GM12872 (cell line): ENCODE measurements at regions not wholly inside any gene's neighbourhood (a gene's known extent, or its start where the extent isn't known, plus 50 kb on each side); places are given as distances from the start of the nearest gene placed in this dataset.

Experiments used
- TF ChIP-seq, protein P1 (sequence below): IDR thresholded peaks from 3 replicates; pipeline ENCODE4 v1.5.1; 2011; ENCODE audit warnings: low read depth, mild to moderate bottlenecking, low read length, moderate library complexity; ENCODE audit not compliant: insufficient read depth

DNA sequence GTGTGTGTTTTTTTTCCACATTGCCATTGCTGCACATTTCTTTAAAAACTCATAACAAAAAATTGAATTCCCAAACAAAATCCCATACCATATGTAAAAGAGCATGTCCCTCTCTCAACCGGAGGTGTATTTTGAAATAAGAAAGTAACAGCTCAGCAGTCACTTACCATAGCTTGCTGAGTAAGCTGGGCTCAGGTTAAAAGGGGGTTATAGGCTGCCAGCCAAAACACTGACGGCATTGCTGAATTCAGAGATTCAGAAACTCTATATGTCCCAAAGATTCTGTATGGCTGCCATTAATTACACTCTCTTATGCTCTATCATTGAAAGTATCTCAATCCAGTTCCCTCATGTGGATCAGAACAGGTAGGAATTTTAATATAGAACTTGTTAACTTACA is 276.0 kb downstream of the FOXG1 start:
- TF ChIP-seq, protein P1, sequence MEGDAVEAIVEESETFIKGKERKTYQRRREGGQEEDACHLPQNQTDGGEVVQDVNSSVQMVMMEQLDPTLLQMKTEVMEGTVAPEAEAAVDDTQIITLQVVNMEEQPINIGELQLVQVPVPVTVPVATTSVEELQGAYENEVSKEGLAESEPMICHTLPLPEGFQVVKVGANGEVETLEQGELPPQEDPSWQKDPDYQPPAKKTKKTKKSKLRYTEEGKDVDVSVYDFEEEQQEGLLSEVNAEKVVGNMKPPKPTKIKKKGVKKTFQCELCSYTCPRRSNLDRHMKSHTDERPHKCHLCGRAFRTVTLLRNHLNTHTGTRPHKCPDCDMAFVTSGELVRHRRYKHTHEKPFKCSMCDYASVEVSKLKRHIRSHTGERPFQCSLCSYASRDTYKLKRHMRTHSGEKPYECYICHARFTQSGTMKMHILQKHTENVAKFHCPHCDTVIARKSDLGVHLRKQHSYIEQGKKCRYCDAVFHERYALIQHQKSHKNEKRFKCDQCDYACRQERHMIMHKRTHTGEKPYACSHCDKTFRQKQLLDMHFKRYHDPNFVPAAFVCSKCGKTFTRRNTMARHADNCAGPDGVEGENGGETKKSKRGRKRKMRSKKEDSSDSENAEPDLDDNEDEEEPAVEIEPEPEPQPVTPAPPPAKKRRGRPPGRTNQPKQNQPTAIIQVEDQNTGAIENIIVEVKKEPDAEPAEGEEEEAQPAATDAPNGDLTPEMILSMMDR = no peak

DNA sequence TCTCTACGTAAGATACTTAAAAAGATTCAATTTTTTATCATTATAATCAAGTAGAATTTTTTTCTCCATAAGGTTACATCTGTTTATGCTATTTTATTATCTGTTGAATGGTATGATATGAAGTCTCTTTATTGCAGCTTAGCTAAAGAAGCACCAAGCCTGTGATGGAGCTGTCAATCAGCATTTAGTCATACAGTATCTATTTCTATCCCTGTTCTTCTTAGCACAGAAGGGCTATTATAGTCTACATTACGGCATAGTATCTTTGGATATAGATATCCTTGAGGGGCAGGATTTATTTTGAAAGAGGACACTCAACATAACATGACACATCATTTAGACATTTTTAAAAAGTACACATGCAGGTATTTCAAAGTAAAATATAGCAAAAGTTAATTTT is 277.1 kb downstream of the FOXG1 start:
- TF ChIP-seq, protein P1 = no peak

DNA sequence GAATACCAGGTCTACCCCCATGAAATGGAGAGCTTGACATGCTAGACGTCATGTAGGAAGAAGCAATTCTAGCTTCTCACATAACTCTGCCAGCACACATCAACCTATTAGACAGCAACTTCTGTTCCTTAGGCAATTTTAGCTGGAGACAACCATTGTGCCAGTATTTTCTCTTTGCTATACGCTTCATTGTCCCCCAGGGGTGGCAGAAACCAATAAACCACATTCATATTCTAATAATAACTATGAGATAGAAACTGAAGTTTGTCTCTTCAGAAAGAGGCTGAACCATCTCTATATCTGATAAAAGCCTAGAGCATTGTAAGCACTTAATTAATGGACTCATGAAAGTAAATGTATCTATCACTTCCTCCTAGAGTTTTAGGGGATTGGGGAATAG is 278.6 kb downstream of the FOXG1 start:
- TF ChIP-seq, protein P1 = no peak

DNA sequence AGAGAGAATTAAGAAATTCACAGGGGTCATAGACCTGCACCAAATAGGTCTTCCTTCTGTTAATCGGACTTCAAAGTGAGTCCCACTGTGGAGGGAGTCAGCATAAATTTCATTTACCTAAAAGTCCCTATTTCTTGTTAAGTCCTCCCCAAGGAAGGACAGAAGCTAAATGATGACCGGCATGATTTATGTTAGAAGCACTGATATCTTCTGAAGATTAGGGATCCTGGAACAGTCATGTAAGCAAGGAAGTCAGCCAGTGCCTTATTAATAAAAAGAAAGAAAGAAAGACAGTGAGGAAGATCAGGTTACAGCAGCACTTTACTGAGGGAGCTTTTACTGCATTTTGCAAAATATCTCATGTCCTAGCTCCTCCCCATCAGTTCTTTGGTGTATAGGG is 287.5 kb downstream of the FOXG1 start:
- TF ChIP-seq, protein P1 = no peak

GRCh38 chr14:29056041-29056566 is 289.5 kb downstream of the FOXG1 start:
- TF ChIP-seq, protein P1 = no peak

DNA sequence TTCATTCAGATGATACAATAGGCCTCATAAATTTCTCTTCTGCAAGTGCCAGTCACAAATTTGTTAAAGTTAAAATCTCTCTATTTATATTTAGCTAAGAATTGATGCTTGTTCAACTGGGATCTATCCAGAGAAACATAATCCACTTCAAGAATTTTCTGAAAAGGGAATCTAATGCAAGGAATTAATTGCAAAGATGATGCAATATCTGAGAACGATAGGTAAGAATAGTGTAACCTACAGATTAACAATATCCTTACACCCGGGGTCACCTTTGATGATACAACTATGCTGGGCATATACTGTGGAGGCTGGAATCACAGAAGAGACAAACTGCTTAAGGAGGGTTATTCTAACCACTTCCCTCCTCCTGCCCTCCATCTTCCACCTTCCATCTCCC is 295.1 kb downstream of the FOXG1 start:
- TF ChIP-seq, protein P1 = no peak

DNA sequence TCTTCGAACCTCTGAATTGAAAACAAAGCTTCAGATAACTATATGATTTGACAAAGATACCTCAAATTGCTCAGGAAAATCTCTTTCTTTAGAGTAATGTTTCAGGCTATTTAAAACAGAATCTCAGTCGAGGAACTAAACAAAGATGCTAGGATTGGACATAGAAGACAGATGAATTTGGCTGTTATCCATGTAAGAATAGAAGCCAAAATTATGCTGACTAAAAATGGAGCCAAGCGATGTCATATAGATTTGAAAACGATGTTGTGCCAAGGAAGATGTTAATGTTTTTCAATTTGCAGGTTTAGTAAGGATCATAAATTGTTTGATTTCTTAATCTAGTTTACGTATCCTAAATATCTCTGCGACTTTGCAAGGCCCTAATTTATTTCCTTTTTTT is 295.9 kb downstream of the FOXG1 start:
- TF ChIP-seq, protein P1 = no peak
